ENCODE measurements at regions not wholly inside any gene's neighbourhood (a gene's known extent, or its start where the extent isn't known, plus 50 kb on each side); places are given as distances from the start of the nearest gene placed in this dataset.

DNA sequence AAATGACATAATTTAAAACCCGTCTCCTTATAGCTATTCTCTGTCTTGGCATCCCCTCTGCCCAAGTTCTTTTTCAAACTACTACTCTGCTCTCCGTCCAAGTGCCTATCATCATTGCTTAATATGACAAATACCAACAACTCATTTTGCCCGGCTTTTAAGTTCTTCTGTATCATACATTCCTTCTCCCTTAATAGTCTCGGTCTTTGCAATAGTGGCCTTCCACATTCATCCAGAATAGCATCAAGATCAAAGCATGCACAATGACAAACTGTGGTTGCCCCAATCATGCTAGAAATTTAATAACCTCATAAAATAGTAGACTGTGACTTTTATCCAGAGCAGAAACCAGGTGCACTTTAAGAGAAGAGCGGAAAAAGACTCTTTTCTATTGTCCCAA, 198.9 kb downstream of the ETV1 start:
- TF ChIP-seq, protein P1, sequence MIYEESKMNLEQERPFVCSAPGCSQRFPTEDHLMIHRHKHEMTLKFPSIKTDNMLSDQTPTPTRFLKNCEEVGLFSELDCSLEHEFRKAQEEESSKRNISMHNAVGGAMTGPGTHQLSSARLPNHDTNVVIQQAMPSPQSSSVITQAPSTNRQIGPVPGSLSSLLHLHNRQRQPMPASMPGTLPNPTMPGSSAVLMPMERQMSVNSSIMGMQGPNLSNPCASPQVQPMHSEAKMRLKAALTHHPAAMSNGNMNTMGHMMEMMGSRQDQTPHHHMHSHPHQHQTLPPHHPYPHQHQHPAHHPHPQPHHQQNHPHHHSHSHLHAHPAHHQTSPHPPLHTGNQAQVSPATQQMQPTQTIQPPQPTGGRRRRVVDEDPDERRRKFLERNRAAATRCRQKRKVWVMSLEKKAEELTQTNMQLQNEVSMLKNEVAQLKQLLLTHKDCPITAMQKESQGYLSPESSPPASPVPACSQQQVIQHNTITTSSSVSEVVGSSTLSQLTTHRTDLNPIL (CRISPR knock-in tag; IDR thresholded peaks at IDR 0.05; ENCODE audit: low read depth): no peak
- TF ChIP-seq, protein P2, sequence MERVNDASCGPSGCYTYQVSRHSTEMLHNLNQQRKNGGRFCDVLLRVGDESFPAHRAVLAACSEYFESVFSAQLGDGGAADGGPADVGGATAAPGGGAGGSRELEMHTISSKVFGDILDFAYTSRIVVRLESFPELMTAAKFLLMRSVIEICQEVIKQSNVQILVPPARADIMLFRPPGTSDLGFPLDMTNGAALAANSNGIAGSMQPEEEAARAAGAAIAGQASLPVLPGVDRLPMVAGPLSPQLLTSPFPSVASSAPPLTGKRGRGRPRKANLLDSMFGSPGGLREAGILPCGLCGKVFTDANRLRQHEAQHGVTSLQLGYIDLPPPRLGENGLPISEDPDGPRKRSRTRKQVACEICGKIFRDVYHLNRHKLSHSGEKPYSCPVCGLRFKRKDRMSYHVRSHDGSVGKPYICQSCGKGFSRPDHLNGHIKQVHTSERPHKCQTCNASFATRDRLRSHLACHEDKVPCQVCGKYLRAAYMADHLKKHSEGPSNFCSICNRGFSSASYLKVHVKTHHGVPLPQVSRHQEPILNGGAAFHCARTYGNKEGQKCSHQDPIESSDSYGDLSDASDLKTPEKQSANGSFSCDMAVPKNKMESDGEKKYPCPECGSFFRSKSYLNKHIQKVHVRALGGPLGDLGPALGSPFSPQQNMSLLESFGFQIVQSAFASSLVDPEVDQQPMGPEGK (CRISPR knock-in tag; IDR thresholded peaks at IDR 0.05; ENCODE audit: borderline replicate concordance): no peak
- no peak for TF ChIP-seq ISL1 (CRISPR knock-in tag; IDR thresholded peaks at IDR 0.05)
- no peak for TF ChIP-seq ZFP30 (CRISPR knock-in tag; IDR thresholded peaks at IDR 0.05)
- no peak for TF ChIP-seq ZNF8 (CRISPR knock-in tag; IDR thresholded peaks at IDR 0.05)
- no peak for TF ChIP-seq PPARA (CRISPR knock-in tag; IDR thresholded peaks at IDR 0.05; ENCODE audit: borderline replicate concordance)
- no peak for TF ChIP-seq BACH2 (CRISPR knock-in tag; IDR thresholded peaks at IDR 0.05; ENCODE audit: borderline replicate concordance)
- no peak for TF ChIP-seq ZNF70 (CRISPR knock-in tag; IDR thresholded peaks at IDR 0.05)
- TF ChIP-seq, protein P3, sequence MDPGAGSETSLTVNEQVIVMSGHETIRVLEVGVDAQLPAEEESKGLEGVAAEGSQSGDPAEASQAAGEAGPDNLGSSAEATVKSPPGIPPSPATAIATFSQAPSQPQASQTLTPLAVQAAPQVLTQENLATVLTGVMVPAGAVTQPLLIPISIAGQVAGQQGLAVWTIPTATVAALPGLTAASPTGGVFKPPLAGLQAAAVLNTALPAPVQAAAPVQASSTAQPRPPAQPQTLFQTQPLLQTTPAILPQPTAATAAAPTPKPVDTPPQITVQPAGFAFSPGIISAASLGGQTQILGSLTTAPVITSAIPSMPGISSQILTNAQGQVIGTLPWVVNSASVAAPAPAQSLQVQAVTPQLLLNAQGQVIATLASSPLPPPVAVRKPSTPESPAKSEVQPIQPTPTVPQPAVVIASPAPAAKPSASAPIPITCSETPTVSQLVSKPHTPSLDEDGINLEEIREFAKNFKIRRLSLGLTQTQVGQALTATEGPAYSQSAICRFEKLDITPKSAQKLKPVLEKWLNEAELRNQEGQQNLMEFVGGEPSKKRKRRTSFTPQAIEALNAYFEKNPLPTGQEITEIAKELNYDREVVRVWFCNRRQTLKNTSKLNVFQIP (CRISPR knock-in tag; IDR thresholded peaks at IDR 0.05; ENCODE audit: borderline replicate concordance, low read depth): no peak

Data from SK-N-SH treated with all-trans-retinoic acid at 6 μM for 48 hours (cell line).